GM23248 (cell line): ENCODE measurements at regions not wholly inside any gene's neighbourhood (a gene's known extent, or its start where the extent isn't known, plus 50 kb on each side); places are given as distances from the start of the nearest gene placed in this dataset.

Source experiments
- EZH2 ChIP-seq: fragments of 200-600 bp; sonication (generic); IDR thresholded peaks from 2 replicates; pipeline ENCODE4 v1.6.1; 2018; ENCODE audit warnings: antibody characterized with exemption, mild to moderate bottlenecking; ENCODE audit not compliant: insufficient read depth, poor library complexity, severe bottlenecking
- EZH2phosphoT487 ChIP-seq: fragments of 200-600 bp; sonication (generic); IDR thresholded peaks from 2 replicates; pipeline ENCODE4 v1.6.1; 2018; ENCODE audit warnings: antibody characterized with exemption, moderate library complexity, mild to moderate bottlenecking, low read depth; ENCODE audit not compliant: insufficient read depth

DNA sequence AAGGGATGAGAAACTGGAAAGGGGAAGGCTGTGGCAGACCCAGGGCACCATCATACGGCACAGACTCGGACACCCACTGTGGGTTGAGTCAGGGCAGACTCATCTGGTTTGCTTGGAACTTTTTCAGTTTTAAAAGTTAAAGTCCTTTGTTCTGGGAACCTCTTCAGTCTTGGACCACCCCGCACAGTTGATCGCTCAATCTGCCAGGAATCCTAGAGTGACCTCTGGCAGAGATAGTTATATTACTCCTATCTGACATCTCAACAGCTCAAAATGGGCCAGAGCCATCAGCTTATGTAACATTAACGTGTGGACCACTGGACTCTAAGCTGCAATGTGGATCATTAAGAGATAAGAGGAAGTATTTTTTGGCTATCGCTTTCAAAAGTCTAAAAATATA is 164.3 kb downstream of the ABCA8 start:
- TF ChIP-seq EZH2: no peak
- no peak for TF ChIP-seq EZH2phosphoT487
